Upper lobe of right lung (tissue), 1 donor: ENCODE measurements at regions not wholly inside any gene's neighbourhood (a gene's known extent, or its start where the extent isn't known, plus 50 kb on each side); places are given as distances from the start of the nearest gene placed in this dataset.
"Not testable (repeated sequence)": the region's sequence is repeated elsewhere in the genome, so short reads cannot be mapped to it uniquely, and the experiment has no call there.

Experiments used
- ATAC-seq: fragments of 200-7000 bp; cut with Tn5 transposase; one replicate; pipeline ENCODE4 v1.9.1; 2020; ENCODE audit warnings: mild to moderate bottlenecking, moderate library complexity
- DNase-seq: peaks from one replicate; pipeline ENCODE4 v3.0.0-alpha.2; 2020
- H3K27ac ChIP-seq: fragments of 200-600 bp; one replicate; pipeline ENCODE4 v1.8.0; 2022
- H3K27me3 ChIP-seq: fragments of 200-600 bp; one replicate; pipeline ENCODE4 v1.8.0; 2022; ENCODE audit warnings: mild to moderate bottlenecking
- H3K36me3 ChIP-seq: fragments of 200-600 bp; one replicate; pipeline ENCODE4 v1.8.0; 2022
- H3K4me1 ChIP-seq: fragments of 200-600 bp; one replicate; pipeline ENCODE4 v1.8.0; 2022
- H3K4me3 ChIP-seq: fragments of 200-600 bp; one replicate; pipeline ENCODE4 v1.8.0; 2022; ENCODE audit warnings: mild to moderate bottlenecking
- H3K9me3 ChIP-seq: fragments of 200-600 bp; one replicate; pipeline ENCODE4 v1.8.0; 2022
- intact Hi-C: fragments of 100-400 bp; cut with DNase I; formaldehyde crosslinking; loops from one replicate; pipeline ENCODE4 v1.11.0; 2022
- donor health status: DM: no; HTN: yes; CAD: no; lungs with severe emphysema.

GRCh38 chr9:64622058-64622457, 663.0 kb downstream of the FOXD4L5 start:
- peak; percentile 57 for DNase-seq
- intact Hi-C loops, H3K4me1 ChIP-seq, H3K4me3 ChIP-seq, H3K36me3 ChIP-seq, H3K27ac ChIP-seq, H3K27me3 ChIP-seq, ATAC-seq, H3K9me3 ChIP-seq: not testable (repeated sequence)
